ENCODE measurements at regions not wholly inside any gene's neighbourhood (a gene's known extent, or its start where the extent isn't known, plus 50 kb on each side); places are given as distances from the start of the nearest gene placed in this dataset.

DNA sequence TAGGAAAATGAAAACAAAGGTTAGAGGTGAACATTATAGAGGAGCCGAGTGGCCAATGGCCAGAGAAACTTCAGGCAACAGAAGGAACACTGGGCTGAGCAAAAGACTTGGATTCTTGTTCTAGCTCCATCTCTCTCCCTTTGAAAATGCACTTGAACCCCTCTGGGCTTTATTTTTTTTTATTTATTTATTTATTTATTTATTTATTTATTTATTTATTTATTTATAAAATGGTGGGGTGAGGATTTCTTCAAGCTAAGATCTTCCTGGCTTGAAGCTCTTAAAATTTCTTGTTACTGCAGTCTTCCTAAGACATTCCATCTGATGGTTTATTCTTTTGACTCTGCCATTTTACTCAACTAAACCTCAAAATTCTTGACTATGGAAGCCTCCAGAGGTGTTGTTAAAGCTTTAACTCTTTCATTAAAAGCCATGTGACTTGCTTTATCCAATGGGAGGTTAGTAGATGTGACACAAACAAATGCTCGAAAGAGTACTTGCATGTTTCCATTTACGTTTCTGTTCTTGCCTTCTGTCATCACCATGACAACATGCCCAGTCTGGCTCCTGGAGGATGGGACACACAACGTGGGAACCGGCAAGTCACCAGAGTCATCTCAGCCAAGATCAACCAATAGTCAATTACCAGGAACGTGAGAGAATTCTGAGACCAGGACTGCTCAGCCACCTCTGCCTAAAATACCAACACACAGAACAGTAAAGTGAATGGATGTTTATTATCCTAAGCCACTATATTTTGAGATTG lies 325.2 kb upstream of the CTNNB1 start:
- Mint-ChIP-seq H3K4me1 (peaks cover 28 to 36% of the 10 kb centered on the region in 2 experiments), H3K4me3 (no peak overlapping the region), H3K27ac (no peak overlapping the region), H3K9me3 (no peaks in the 10 kb centered on the region), H3K27me3 (ENCODE audit: low read depth) (no peaks in the 10 kb centered on the region), H3K36me3 (ENCODE audit: insufficient read depth in 1 of 3, low read depth in 3 of 3) (no peaks in the 10 kb centered on the region; a peak in 1 of 7 replicates)
- H3K9me3 ChIP-seq (ENCODE audit: control insufficient read depth, low read depth, low read length): no peaks in the 10 kb centered on the region
- H2AFZ ChIP-seq (ENCODE audit: low read length): no peak overlapping the region
- H3K23ac ChIP-seq (ENCODE audit: insufficient read length, low read depth, low read length): no peak overlapping the region
- no peak overlapping the region for H2BK5ac ChIP-seq (ENCODE audit: insufficient read length, low read length)
- no peak overlapping the region for H4K8ac ChIP-seq (replicated peaks; ENCODE audit: insufficient read length, low read depth, low read length)
- no peak for DNase-seq
- no peak overlapping the region for H2BK15ac ChIP-seq (ENCODE audit: low read depth, low read length)
- H4K5ac ChIP-seq (ENCODE audit: insufficient read length, low read depth, low read length): no peak overlapping the region
- no peak overlapping the region for H2BK12ac ChIP-seq (ENCODE audit: insufficient read length, low read depth, low read length)
- H3K79me1 ChIP-seq (ENCODE audit: insufficient read depth, low read depth, low read length, poor library complexity, severe bottlenecking): no peaks in the 10 kb centered on the region
- no peak overlapping the region for H3K14ac ChIP-seq (ENCODE audit: insufficient read depth, low read length)
- no peak overlapping the region for H2AK5ac ChIP-seq (ENCODE audit: insufficient read length, low read length)
- H3K4me2 ChIP-seq (ENCODE audit: insufficient read depth, insufficient read length, low read length): no peak overlapping the region
- no peaks in the 10 kb centered on the region for H3K27me3 ChIP-seq (ENCODE audit: insufficient read depth, low read length)
- H3K79me2 ChIP-seq (ENCODE audit: insufficient read depth, low read length): no peaks in the 10 kb centered on the region
- no CpG with 5 or more reads among the region's 6 CpGs for WGBS (ENCODE audit: extremely low coverage, insufficient read length, low lambda C conversion rate)
- TF ChIP-seq, protein P1, sequence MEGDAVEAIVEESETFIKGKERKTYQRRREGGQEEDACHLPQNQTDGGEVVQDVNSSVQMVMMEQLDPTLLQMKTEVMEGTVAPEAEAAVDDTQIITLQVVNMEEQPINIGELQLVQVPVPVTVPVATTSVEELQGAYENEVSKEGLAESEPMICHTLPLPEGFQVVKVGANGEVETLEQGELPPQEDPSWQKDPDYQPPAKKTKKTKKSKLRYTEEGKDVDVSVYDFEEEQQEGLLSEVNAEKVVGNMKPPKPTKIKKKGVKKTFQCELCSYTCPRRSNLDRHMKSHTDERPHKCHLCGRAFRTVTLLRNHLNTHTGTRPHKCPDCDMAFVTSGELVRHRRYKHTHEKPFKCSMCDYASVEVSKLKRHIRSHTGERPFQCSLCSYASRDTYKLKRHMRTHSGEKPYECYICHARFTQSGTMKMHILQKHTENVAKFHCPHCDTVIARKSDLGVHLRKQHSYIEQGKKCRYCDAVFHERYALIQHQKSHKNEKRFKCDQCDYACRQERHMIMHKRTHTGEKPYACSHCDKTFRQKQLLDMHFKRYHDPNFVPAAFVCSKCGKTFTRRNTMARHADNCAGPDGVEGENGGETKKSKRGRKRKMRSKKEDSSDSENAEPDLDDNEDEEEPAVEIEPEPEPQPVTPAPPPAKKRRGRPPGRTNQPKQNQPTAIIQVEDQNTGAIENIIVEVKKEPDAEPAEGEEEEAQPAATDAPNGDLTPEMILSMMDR (conservative IDR thresholded peaks at IDR 0.05): no peak
- no peak overlapping the region for H3K56ac ChIP-seq (ENCODE audit: insufficient read length, low read depth, low read length)
- H3K18ac ChIP-seq (ENCODE audit: insufficient read length, low read depth, low read length): no peak overlapping the region
- H2BK20ac ChIP-seq (ENCODE audit: low read depth, low read length, poor library complexity, severe bottlenecking): no peak overlapping the region
- no peaks in the 10 kb centered on the region for H4K20me1 ChIP-seq (ENCODE audit: control insufficient read depth, insufficient read depth, insufficient read length)
- H3K4ac ChIP-seq (ENCODE audit: low read depth, low read length): no peak overlapping the region
- no peak overlapping the region for H2BK120ac ChIP-seq (ENCODE audit: low read depth, low read length, poor library complexity, severe bottlenecking)
- no peak overlapping the region for H3K27ac ChIP-seq (ENCODE audit: insufficient read length, low read depth, low read length)
- H3K4me1 ChIP-seq (ENCODE audit: insufficient read depth, low read length): no peaks in the 10 kb centered on the region; the same call in 1 of the 2 replicates
- no peak overlapping the region for H4K91ac ChIP-seq (ENCODE audit: insufficient read length, low read depth, low read length)
- H3T11ph ChIP-seq (ENCODE audit: low read length): no peak overlapping the region
- no peaks in the 10 kb centered on the region for H3K23me2 ChIP-seq (ENCODE audit: insufficient read length, low read depth, low read length, poor library complexity, severe bottlenecking)
- H3K9ac ChIP-seq (ENCODE audit: extremely low read depth, insufficient read length, low read length): no peak overlapping the region

Measured in H9 (cell line).